Lung (tissue), 11 donors: ENCODE measurements at regions not wholly inside any gene's neighbourhood (a gene's known extent, or its start where the extent isn't known, plus 50 kb on each side); places are given as distances from the start of the nearest gene placed in this dataset.

ENCODE experiments used
- ATAC-seq: fragments of 200-7000 bp; cut with Tn5 transposase; one replicate; pipeline ENCODE4 v1.9.1; 2020; ENCODE audit warnings: moderate number of reproducible peaks; ENCODE audit not compliant: insufficient read depth, low FRiP score
- DNase-seq, 3 donors: peaks; one replicate each; pipeline ENCODE4 v3.0.0-alpha.2; 2013 to 2017
- H3K27ac ChIP-seq, 2 donors: one replicate each; pipeline ENCODE4 v1.5.1; 2013; ENCODE audit warnings: mild to moderate bottlenecking in 2 of 2, moderate library complexity in 2 of 2, control low read depth in 1 of 2, inconsistent platforms in 1 of 2, low read depth in 1 of 2, low read length in 1 of 2
- H3K27me3 ChIP-seq, 3 donors: one replicate each; pipeline ENCODE4 v1.5.1; 2013; ENCODE audit warnings: low read length in 2 of 3; ENCODE audit not compliant: control insufficient read depth in 3 of 3, insufficient read depth in 3 of 3
- H3K36me3 ChIP-seq, 4 donors: one replicate each; pipeline ENCODE4 v1.5.1; 2013; ENCODE audit warnings: low read length in 4 of 4, mild to moderate bottlenecking in 1 of 4, moderate library complexity in 1 of 4; ENCODE audit not compliant: control insufficient read depth in 4 of 4, insufficient read depth in 4 of 4
- H3K4me1 ChIP-seq, 5 donors: one replicate each; pipeline ENCODE4 v1.5.1; 2013; ENCODE audit warnings: low read length in 5 of 5, mild to moderate bottlenecking in 2 of 5, moderate library complexity in 1 of 5; ENCODE audit not compliant: control insufficient read depth in 5 of 5, insufficient read depth in 5 of 5
- H3K4me3 ChIP-seq: one replicate; pipeline ENCODE4 v1.5.1; 2013; ENCODE audit warnings: mild to moderate bottlenecking, control low read depth, moderate library complexity
- H3K9ac ChIP-seq, 2 donors: one replicate each; pipeline ENCODE4 v1.5.1; 2013; ENCODE audit warnings: low read length in 2 of 2, control low read depth in 1 of 2; ENCODE audit not compliant: insufficient read depth in 1 of 2
- H3K9me3 ChIP-seq, 4 donors: one replicate each; pipeline ENCODE4 v1.5.1; 2013; ENCODE audit warnings: low read length in 3 of 4, mild to moderate bottlenecking in 1 of 4, moderate library complexity in 1 of 4; ENCODE audit not compliant: control insufficient read depth in 4 of 4, insufficient read depth in 3 of 4
- WGBS, 2 donors: extraction: QIAGEN DNeasy Blood & Tissue Kit; methylation state at CpG; one replicate each; pipeline ENCODE4 v1.1.7; 2013; 5-methylcytosine and 5-hydroxymethylcytosine counted together
- TF ChIP-seq, protein P1 (sequence below): IDR thresholded peaks from 2 replicates; pipeline ENCODE4 v1.5.1; 2012; ENCODE audit warnings: mild to moderate bottlenecking; ENCODE audit errors: control extremely low read depth, extremely low read depth
- donor health status: control.
- donor health status: control.
- donor health status: Bipolar disorder and iron deficiency.
- donor health status: healthy.
- donor health status: DM: yes; HTN: yes; CAD: no.

DNA sequence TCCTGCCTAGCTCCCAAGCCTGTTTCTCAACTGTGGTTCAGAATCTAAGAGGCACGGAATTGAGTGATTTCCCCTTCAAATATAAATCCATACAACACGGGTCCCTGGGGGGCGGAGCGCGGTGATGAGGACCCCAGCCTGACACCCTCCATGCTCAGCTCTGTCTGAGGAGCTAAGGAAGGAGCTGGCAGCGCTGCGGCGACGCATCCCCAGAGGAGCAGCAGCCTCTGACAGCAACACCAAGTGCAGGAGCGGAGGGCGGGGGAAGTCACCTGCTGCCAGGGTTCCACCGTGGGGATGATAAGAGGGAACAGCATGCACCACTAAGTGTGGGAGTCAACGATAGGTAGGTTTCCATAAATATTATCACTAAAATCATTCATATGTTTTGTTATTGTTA lies 72.6 kb upstream of the VWC2 start:
- no peaks in the 10 kb centered on the region for H3K4me1 ChIP-seq
- no peak for ATAC-seq
- H3K27ac ChIP-seq: no peak overlapping the region
- no peaks in the 10 kb centered on the region for H3K27me3 ChIP-seq
- H3K36me3 ChIP-seq: no peaks in the 10 kb centered on the region
- TF ChIP-seq, protein P1, sequence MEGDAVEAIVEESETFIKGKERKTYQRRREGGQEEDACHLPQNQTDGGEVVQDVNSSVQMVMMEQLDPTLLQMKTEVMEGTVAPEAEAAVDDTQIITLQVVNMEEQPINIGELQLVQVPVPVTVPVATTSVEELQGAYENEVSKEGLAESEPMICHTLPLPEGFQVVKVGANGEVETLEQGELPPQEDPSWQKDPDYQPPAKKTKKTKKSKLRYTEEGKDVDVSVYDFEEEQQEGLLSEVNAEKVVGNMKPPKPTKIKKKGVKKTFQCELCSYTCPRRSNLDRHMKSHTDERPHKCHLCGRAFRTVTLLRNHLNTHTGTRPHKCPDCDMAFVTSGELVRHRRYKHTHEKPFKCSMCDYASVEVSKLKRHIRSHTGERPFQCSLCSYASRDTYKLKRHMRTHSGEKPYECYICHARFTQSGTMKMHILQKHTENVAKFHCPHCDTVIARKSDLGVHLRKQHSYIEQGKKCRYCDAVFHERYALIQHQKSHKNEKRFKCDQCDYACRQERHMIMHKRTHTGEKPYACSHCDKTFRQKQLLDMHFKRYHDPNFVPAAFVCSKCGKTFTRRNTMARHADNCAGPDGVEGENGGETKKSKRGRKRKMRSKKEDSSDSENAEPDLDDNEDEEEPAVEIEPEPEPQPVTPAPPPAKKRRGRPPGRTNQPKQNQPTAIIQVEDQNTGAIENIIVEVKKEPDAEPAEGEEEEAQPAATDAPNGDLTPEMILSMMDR: no peak
- 92 to 95% methylated on average over 13 of the region's 13 CpGs for WGBS, 2 donors
- DNase-seq: no peak
- H3K4me3 ChIP-seq: no peak overlapping the region
- H3K9ac ChIP-seq: no peak overlapping the region
- H3K9me3 ChIP-seq: peaks cover 0 to 2% (median 0%) of the 10 kb centered on the region in 4 donors

DNA sequence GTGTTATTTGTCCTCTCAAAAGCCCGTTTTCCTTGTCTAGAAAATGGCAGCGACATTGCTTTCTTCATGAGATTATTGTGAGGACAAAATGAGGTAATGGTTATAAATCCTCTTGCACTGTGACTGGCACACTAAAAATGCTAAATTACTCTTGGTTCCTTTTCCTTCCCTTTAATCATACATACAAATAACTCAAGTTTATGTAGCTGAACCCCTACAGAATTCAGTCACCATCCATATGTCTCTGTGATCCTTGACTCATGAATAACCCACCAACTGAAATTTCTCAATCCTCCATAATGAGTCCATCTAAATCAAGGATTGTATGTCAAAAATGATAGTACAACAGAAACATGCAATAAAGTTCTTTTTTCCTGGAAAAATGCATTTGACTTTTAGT lies 71.3 kb upstream of the VWC2 start:
- Histone ChIP-seq H3K4me1 (no peaks in the 10 kb centered on the region), H3K9ac (no peak overlapping the region), H3K9me3 (peaks cover 0 to 2% (median 0%) of the 10 kb centered on the region in 4 donors), H3K36me3 (no peaks in the 10 kb centered on the region), H3K27me3 (no peaks in the 10 kb centered on the region), H3K27ac (no peak overlapping the region), H3K4me3 (no peak overlapping the region)
- TF ChIP-seq, protein P1: no peak
- ATAC-seq: no peak
- WGBS, 2 donors: 80 to 83% methylated on average over 2 of the region's 2 CpGs
- DNase-seq: no peak

DNA sequence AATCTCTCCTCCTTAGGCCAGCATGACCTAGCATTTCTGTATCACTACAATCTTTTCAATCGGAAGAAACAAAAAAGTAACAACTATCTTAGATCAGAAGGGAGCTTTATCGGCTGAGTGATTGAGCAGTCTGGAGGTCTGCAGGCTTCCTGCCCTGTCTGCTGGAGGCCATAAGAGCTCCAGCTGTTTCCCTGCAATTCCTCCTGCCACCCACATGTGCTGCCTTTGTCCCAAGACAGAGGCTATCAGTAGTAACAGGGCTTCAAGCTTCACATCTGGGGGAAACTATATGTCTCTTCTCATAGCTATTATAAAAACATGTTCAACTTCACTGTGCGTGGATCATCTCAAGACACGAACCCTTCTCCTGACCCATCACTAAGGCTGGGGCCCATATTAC lies 70.1 kb upstream of the VWC2 start:
- H3K4me3 ChIP-seq: no peak overlapping the region
- no peaks in the 10 kb centered on the region for H3K36me3 ChIP-seq
- no peak overlapping the region for H3K27ac ChIP-seq
- WGBS, 2 donors: 56 to 64% methylated on average over 4 of the region's 4 CpGs
- H3K27me3 ChIP-seq: no peaks in the 10 kb centered on the region
- ATAC-seq: no peak
- H3K9me3 ChIP-seq: peaks cover 0 to 2% (median 0%) of the 10 kb centered on the region in 4 donors
- H3K9ac ChIP-seq: no peak overlapping the region
- H3K4me1 ChIP-seq: no peaks in the 10 kb centered on the region
- TF ChIP-seq, protein P1: no peak
- no peak for DNase-seq

DNA sequence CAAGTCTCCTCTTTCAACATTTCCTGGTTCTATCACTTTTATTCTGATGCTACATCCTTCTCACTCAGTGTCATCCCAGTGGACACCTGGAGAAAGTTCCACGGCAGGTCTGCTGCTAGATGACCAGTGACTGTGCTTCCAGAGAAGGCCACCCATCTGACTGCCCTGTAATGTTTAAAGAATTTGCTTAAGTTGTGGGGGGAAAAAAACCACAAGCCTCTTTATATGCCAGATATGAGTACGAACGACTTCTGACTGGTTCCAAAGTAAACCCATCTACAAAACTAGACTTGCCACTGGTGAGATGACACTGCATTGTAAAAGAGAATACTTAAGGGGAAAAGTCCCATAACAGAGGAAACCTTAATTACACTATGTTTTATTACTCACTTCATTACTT lies 69.6 kb upstream of the VWC2 start:
- no peak overlapping the region for H3K9ac ChIP-seq
- no peak overlapping the region for H3K4me3 ChIP-seq
- DNase-seq (no peak), ATAC-seq (no peak)
- no peaks in the 10 kb centered on the region for H3K36me3 ChIP-seq
- peaks cover 0 to 3% (median 0%) of the 10 kb centered on the region in 4 donors for H3K9me3 ChIP-seq
- 63 to 75% methylated on average over 3 of the region's 3 CpGs for WGBS, 2 donors
- TF ChIP-seq, protein P1: no peak
- no peak overlapping the region for H3K27ac ChIP-seq
- H3K4me1 ChIP-seq: no peaks in the 10 kb centered on the region
- H3K27me3 ChIP-seq: no peaks in the 10 kb centered on the region
